GM19463 (cell line): ENCODE measurements at regions not wholly inside any gene's neighbourhood (a gene's known extent, or its start where the extent isn't known, plus 50 kb on each side); places are given as distances from the start of the nearest gene placed in this dataset.

Source experiments
- ATAC-seq: cut with Tn5 transposase; IDR thresholded peaks from one replicate; pipeline ENCODE4 v1.9.1; 2021; ENCODE audit warnings: mild to moderate bottlenecking, moderate library complexity; ENCODE audit not compliant: unreplicated experiment

DNA sequence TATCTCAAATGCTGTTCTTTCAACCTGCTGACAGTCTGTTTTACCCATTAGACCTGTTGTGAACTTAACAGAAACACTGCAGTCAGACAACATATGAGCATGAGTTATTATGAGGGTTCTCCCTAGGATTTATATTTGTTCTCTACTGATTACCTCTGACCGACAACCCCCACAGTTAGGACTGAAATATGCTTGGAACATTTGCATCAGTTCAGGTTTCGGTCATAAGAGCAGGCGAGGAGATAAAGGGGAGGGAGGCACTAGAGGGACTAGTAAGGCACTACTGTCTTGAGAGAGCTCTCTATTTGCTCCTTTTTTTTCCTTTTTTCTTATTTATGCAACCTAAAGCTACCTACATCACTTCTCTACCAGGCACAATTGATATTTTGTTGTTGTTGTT, 133.2 kb upstream of the REG3G start:
- ATAC-seq, result no peak

DNA sequence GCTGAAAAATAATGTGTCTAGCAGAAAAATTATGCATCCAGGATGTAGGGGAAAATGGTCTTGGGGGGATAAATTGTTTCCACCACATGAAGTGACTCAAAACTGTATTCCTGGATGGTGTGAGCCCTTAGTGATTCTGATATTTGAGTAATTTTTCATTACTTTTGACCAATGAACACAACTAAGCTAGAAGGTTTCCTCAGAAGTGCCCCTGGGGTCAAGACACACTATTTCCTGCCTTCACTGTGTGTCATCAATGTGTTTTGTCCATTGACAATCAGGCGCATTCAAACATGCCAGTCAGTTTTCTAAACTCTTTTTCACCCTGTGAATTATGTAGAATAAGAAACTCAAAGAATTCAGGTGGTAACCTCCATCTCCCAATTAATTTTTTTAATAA, 130.5 kb upstream of the REG3G start:
- ATAC-seq, result no peak

- no peak for ATAC-seq
These were observed 129.0 kb upstream of the REG3G start for GRCh38 chr2:78896536-78896935.

DNA sequence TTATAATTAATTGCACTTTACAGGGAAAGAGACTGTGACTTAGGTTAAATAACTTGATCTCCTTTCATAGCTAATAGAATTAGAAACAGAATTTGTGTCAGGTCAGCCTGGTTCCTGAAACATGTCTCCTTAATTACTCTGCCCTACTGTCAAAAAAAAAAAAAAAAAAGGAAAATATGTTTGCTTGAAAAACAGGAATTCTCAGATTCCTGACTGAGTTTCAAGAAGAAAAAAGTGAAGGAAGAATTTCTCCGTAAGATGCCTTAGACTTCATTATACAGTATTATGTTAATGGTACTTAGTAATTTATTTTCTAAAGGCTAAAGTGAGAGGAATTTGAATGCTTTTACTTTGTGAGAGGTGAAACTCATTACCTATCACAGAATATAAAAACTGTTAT, 118.4 kb upstream of the REG3G start:
- ATAC-seq, result no peak

- ATAC-seq, result no peak
These were observed 116.5 kb upstream of the REG3G start for GRCh38 chr2:78908973-78909372.

DNA sequence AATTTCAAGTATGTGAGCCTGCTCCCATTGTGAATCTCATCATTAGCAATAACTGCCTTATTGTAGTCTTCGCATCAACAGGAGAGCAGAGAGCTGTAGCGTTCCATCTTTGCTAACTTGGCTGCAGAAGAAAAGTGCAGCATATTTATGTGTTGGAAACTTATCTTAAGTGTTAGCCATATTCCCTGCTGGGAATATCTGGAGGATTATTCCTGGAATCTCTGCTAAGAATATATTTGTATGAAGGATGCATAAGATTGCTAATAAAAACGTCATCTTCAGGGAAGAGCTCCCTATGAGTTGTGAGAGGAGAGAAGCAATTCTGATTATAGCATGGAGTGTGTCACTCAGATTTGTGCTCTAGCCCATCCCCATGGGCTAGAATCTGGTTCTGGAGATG, 115.1 kb upstream of the REG3G start:
- no peak for ATAC-seq

- ATAC-seq, result no peak
These were observed 112.2 kb upstream of the REG3G start for GRCh38 chr2:78913257-78913656.

- no peak for ATAC-seq
These were observed 100.2 kb upstream of the REG3G start for GRCh38 chr2:78925258-78925657.

DNA sequence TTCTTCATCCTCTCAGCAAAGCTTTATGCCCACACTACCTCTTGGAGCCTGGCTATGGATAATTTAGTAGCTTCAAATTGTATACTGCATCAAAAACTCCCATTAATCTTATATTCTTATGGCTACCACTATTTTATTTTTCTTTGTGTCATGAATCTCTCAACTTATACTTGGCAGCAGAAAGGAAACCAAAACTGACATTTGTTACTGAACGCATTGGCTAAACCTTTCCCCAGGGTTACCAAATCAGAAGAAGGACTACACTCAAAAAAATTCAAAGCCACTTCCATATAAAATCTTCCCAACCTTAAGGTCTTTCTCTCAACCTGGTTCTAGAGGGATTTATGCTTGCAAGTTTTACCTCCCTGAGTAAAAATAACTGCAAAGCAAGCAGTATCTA, 97.0 kb upstream of the REG3G start:
- no peak for ATAC-seq

- no peak for ATAC-seq
These were observed 84.5 kb upstream of the REG3G start for GRCh38 chr2:78940998-78941397.

DNA sequence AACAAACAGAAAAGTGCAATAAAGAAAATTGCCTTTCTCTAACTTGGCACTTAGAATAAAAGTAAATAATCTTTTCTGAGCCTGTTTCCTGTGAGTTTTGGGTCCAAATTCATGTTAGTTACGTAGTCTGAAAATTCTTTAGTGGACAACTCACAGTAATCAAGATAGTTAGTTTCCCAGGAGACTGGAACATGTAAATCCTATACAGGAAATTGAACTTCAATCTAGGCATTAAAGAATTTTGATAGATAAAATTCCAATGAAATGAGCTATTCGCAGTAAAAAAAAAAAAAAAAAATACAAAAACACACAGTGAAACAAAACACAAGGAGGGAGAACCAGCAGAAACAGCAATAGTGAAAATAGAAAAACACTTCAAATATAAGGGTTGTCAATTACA, 83.8 kb upstream of the REG3G start:
- ATAC-seq, result no peak

DNA sequence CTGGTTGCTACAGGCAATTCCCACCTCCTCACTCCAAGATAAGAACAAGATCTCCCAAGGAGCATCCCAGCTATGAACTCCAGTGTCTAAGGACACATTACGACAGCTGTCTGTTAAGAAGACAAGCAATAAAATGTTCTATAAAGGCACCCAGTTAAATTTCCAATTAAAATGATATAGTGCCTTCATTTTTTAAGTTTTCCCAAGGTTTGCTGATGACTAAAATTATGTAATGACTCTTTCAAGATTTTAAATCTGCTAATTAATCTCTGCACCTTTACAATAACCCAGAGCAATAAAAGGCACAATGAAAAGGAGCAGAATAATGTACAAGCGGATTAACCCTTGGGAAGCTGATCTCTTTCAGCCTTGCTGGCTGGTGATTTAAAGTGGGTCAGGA, 61.6 kb upstream of the REG3G start:
- no peak for ATAC-seq

- ATAC-seq, result no peak
These were observed 58.2 kb upstream of the REG3G start for GRCh38 chr2:78967294-78967693.

- ATAC-seq, result no peak
These were observed 51.9 kb upstream of the REG3G start for GRCh38 chr2:78973630-78974029.
